HG02970 (cell line): ENCODE measurements at regions not wholly inside any gene's neighbourhood (a gene's known extent, or its start where the extent isn't known, plus 50 kb on each side); places are given as distances from the start of the nearest gene placed in this dataset.
A peak's percentile ranks its signal among the peaks of the same experiment; 100 is the strongest.

Experiments used
- ATAC-seq: cut with Tn5 transposase; IDR thresholded peaks from one replicate; pipeline ENCODE4 v1.9.1; 2021; ENCODE audit warnings: mild to moderate bottlenecking, moderate library complexity, moderate number of reproducible peaks; ENCODE audit not compliant: unreplicated experiment, low FRiP score

- no peak for ATAC-seq
Observed at GRCh38 chr11:116278076-116278475, 494.7 kb downstream of the BUD13 start.

DNA sequence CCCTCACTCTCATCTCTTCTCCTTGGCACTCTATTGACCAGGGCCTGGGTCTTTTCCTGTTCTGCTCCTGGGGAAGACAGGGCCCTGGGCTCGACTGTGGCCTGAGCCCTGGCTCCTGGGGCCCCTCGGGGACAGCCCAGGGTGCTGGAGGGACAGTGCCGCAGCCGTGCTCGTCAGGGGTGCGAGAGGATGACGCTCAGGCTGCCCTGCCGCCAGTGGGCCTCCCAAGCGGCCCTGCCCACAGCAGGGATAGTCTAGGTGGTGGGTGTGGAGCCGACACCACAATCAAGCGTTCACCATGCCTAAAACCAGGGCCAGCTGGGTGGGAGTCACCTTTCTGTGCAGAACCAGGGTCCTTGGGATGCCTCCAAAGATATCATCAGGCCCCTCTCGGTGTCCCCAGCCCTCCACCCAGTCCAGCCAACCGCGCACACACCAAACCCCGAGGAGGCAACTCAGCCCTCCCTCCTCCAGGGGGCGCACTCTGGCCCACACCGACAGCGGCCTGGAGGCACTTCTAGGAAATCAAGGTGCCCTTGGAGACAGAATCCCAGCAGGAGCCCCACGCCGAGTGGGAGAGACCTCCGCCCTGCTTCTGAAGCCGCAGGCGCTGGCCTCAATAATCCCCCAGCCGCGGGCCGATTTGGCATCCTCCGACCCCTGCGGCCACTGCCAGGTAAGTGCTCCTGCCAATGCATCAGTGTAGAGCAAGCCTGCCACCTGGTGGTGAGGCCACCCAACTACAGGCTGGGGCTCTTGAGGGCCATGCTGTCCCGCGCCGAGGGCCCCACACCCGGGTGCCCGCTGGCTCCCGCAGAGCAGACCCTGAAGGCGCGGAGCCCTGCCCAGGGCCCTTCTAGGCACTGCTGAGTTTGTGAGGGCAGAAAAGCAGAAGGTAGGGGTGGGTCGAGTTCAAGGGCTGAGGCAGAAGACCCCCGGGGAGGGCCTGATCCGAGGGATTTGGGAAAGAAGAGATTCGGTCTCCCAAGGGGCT, 496.4 kb downstream of the BUD13 start:
- peak; percentile 57 for ATAC-seq

DNA sequence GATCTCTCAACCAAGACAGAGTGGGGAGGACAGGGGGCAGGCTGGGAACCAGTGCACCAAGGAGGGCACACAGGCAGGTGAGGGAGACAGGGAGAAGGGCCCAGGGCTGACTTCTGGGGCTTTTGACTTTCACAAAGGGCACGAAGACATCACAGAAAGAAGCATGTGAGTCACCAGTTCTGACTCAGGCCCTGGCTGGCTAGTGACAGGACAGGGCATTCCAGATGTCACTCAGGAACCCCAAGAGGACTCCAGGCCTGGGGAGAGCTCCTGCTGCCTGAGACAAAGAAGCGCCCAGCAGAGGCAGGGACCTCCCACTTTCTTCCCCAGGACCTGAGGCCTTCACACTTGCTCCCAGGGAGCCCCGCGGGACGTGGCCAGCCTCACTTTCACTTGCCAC, 497.2 kb downstream of the BUD13 start:
- no peak for ATAC-seq

- no peak for ATAC-seq
Observed at GRCh38 chr11:116274521-116274920, 498.3 kb downstream of the BUD13 start.

DNA sequence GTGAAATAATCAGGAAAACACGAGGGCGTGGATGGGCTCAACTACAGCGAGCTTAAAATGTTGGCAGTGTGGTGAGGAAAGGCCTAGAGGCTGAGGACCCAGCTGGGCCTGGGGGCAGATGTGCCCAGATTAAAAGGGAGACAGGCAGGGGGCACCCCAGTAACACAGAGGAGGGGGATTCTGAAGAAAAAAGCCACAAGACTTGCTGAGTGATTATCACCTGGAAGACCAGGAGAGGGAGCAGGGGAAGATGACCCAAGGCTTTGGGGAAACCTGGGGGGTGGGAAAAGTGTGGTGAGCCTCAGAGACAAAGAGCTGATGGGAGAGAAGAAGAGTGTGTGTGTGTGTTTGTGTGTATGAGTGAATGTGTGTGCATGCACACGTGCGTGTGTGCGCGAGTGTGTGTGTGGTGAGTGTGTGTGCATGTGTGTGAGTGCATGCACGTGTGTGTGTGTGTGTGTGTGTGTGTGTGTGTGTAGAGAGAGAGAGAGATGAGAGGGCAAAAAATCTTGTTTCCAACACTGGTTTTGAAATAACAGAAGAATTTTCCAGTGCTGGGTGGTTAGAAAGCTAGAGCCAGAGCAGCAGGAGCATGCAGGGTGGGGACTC, 500.5 kb downstream of the BUD13 start:
- no peak for ATAC-seq

GRCh38 chr11:116271479-116271878, 501.3 kb downstream of the BUD13 start:
- ATAC-seq = no peak

DNA sequence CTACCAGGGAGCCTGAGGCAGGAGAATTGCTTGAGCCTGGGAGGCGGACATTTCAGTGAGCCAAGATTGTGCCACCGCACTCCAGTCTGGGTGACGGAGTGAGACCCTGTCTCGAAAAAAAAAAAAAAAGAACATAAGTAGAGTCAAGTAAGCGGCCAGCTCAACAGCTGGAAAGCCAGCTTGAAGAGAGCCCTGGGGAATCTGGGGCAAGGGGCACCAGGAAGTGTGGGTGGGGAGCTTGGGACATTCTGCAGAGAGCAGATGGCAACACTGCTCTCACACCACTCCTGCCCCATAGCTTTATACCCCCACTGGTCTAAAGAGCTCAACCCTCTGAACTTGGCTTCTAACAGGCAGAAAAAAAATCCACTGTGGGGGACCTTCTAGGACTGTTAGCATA, 505.6 kb downstream of the BUD13 start:
- ATAC-seq = no peak

- ATAC-seq = no peak
Observed at GRCh38 chr11:116263770-116264169, 509.0 kb downstream of the BUD13 start.

GRCh38 chr11:116263019-116263418, 509.8 kb downstream of the BUD13 start:
- ATAC-seq = no peak

DNA sequence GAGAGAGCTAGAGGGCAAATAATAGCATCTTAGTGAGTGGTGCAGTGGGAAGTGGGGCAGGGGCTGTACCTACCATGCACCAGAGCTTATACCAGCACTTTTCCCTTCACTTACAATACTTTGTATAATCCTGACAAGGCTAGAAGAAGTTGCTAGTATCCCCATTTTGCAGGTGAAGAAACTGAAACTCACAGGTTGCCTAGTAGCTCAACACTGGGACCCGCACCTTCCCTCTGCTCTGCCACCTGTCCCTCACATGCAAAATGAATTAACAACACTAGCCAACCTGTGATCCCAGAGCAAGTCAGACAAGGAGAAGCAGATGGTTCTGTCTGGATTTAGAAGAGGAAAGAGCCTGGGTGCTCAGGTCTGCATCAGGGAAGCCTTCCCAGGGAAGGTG, 510.4 kb downstream of the BUD13 start:
- ATAC-seq = no peak

DNA sequence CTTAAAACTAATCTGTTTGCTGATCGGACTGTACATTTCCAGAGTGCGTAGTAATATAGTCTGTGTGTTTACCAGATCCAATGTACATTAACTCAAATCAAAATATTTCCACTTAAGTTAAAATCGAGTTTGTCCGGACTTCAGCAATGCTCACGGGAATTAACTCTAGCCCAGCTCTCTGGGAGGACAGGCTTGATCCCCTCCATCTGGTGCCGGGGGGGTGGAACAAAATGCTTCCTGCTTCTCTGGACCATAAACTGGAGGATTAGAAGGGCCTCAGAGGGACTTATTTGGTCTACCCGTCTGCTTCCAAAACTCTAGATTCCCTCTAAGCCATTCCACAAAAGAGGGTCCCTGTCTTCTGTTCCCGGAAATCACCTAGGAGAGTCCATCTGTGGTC, 511.2 kb downstream of the BUD13 start:
- no peak for ATAC-seq

DNA sequence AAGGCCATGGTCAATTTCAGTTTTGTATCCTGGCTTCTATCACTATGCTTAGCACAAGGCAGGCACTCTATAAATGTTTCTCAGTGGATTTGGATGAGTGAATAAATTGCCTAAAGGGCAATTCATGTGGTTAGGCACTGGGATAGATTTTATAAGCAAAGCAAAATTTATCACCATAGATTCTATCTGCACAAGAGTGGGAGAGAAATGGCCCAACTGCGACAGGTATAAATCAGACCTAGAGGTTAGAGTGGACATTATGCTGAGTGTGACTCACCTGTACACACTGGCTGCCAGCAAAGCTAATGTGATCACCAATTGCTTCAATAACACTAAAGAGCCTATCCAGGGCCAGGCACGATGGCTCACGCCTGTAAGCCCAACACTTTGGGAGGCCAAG, 514.0 kb downstream of the BUD13 start:
- ATAC-seq = no peak

GRCh38 chr11:116257883-116258282, 514.9 kb downstream of the BUD13 start:
- no peak for ATAC-seq

DNA sequence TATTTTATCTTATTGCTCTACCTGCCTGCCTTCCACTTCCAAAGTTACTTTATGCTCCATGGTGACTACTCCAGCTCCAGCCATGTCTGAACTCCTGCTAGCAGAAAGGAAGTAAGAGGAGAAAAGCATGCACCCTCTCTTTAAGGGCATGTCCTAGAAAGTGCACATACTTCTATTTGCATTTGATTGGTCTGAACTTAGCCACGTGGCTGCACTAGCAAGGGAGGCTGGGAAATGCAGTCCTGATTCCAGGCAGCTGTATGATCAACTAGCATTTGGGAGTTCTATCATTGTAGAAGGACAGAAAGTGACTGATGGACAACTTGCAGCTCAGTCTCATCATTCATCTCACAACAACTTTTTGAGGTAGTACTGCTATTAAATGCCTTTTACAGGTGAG, 515.7 kb downstream of the BUD13 start:
- no peak for ATAC-seq

- no peak for ATAC-seq
Observed at GRCh38 chr11:116256215-116256614, 516.6 kb downstream of the BUD13 start.

DNA sequence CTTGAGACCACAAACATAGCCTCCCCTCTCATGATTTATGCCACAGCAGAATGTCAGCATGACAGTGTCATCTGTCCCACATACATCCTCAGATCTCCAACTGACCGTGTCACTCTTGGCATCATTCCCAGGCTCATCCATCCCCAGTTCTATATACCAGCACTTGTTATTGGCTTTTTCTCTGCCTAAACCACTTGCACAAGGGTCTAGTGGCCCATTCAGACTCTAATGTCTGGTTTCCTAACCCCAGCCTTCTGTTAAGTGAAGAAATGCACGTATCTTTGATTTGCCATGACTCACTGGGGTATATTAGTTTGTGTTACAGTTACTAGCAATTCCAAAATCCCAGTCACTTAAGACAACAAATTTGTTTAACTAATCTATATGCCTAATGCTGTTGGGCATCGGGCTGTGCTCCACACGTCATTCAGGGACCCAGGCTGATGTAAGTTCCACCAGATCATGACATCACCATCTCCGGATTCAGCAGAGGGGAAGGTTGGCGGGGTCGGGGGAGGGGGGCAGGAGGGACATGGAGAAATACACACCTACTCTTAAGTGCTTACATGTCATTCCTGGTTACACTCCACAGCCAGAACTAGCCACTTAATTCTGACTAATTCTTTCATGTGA, 517.4 kb downstream of the BUD13 start:
- ATAC-seq = no peak

DNA sequence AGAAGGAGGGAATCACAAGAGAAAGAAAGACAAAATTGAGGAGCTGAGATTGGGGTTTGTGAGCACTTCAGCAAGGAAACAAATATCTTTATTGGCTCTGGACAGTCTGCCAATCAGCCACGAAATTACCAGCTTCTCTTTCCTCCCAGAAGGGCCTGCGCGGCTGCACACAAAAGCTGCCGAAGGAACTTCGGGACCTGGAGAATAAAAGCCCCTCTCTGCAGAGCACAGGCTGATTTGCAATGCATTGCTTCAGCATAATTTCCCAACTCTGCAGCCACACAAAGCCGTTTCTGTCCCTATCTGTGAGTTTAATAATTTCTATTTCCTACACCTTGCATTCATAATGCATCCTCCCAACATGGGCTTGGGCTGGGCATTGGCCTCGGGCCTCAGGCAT, 522.6 kb downstream of the BUD13 start:
- ATAC-seq = no peak

DNA sequence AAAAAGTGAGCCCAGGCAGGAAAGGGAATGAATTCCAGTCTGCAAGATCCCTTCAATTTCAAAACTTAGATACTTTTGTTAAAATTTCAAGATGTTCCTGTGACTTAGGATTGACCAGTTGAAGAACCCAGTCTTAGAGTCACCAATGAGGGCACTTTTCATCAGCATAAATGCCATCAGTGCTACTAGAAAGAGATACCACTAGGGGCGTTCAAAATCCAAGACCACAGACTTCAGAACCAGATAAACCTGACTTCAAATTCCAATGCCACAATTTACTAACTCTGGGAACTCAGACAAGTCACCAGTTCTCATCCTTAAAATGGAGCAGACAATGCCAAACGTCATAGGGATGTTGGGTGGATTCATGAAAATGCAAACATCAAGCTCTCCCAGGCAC, 523.2 kb downstream of the BUD13 start:
- no peak for ATAC-seq

GRCh38 chr11:116244889-116245288, 527.9 kb downstream of the BUD13 start:
- ATAC-seq = no peak

DNA sequence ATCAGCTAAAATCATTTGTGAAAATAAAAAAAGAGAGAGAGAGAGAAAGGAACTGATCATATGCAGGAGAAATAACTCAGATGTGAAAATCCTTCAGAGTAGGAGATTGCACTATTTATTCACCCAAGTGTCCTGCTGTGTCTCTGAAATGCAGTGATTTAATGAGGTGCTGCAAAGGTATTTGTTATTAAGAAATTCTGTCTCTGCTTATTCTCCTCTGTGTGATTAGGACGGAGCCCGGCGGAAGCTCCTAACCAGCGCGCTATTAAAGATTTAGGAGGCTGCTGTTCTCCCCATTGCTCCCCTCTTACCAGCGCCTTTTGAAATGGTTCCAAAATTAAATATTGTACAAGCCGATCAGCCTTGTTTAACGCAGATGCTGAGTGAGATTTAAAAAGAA, 528.3 kb downstream of the BUD13 start:
- no peak for ATAC-seq

- ATAC-seq = no peak
Observed at GRCh38 chr11:116243991-116244390, 528.8 kb downstream of the BUD13 start.
